Hematopoietic multipotent progenitor cell treated with erythropoietin and hydrocortisone succinate and interleukin-3 and kit ligand, for 15 days (in vitro differentiated cells): ENCODE measurements at regions not wholly inside any gene's neighbourhood (a gene's known extent, or its start where the extent isn't known, plus 50 kb on each side); places are given as distances from the start of the nearest gene placed in this dataset.

Experiments
- DNase-seq: peaks from one replicate; pipeline ENCODE4 v3.0.0-alpha.2; 2015; ENCODE audit warnings: low spot score

DNA sequence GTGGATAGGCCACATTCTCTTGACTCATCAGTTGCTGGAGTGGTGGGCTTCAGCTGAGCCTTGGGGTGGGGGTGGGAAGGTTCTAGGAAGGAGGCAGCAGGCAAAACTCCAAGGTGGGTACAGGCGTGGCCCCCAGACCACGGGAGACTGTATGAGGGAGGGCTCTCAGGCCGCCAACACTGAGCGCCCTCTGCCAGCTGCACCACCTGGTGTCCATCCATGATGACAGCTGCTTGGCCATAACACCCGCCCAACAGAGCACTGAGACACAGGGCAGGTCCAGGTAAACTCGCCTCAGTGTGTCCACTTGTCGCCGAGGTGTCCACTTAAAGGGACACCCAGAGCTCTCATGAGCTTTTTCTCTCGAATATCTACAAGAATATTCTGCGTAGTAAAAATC is 133.5 kb downstream of the C16orf95 start:
- no peak for DNase-seq

DNA sequence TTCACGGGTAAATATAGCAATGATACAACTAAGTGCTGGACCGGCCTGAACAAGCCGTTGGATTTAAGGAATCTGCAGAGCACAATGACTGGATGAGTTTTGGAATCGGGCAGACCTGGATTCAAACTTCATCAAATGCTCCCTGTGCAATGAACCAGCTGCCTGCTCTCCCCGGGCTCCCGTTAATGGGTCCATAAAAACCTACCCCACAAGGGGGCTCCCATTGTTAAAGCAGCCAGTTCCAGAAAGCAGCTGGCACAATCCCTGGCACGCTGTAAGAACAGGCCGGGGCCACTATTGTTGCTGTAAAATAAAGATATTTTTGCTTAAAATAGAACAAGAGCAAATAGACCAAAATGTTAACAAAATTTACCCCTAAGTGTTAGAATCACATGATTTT is 131.9 kb downstream of the C16orf95 start:
- DNase-seq = no peak

DNA sequence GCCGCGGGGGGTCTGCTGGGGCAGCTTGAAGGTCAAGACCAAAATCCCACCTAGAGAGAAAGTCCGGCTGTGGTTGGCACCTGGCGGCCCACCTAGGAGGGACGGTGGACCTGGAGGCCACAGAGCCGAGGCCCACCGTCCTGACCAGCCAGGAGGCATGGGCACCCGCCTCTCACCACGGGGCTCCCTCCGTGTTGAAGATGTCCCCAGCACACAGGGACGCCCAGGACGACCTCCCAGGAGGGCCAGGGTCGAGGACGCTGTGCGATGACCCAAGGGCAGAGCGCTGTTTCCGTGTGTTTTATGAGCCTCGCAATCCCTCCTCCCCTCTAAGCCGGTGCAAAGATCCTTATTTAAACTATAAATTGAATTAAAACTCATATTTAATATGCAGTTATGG is 131.2 kb downstream of the C16orf95 start:
- DNase-seq = no peak

DNA sequence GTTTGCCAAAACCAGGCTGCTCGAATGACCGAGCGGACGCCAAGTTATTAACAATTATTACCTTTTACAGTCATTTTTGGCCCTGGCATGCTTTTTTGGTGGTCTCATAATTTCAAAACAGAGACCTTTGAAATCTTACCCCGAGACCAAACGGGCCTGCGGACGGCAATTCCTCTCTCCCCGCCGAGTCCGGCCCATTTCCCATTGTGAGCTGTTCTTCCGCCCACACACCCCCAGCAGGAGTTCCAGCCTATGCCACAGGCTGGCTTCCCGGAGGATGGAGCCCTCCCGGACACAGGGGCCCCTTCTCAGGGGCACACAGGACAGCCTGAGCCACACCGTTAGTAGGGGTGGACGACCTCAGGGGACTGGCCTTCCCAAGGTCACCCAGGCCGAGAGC is 130.7 kb downstream of the C16orf95 start:
- DNase-seq = no peak

DNA sequence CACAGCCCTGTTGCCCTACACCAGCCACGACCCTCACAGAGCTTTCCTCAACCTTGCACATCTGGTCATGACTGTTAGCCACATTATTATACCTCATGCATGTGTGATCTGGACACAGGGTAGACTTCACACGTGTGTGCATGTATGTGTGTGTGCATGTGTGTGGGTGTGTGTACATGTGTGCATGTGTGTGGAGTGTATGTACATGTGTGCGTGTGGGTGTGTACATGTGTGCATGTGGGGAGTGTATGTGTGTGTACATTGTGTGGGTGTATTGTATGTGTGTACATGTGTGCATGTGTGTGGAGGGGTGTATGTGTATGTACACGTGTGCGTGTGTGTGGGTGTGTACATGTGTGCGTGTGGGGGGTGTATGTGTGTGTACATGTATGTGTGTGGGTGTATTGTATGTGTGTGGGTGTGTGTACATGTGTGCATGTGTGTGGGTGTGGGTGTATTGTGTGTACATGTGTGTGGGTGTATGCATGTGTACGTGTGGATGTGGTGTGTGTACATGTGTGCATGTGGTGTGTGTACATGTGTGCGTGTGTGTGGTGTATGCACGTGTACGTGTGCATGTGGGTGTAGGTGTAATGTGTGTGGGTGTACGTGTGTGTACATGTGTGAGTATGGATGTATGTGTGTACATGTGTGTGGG is 130.2 kb downstream of the C16orf95 start:
- DNase-seq = no peak

DNA sequence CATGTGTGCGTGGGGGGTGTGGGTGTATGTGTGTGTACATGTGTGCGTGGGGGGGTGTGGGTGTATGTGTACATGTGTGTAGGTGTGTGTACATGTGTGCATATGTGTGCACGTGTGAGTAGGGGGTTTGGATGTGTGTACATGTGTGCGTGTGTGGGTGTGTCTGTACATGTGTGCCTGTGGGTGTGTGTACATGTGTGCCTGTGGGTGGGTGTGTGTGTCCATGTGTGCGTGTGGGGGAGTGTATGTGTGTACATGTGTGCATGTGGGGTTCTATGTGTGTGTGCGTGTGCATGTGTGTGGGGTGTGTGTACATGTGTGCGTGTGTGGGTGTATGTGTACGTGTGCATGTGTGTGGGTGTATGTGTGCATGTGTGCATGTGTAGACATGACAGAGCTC is 129.1 kb downstream of the C16orf95 start:
- DNase-seq = no peak

DNA sequence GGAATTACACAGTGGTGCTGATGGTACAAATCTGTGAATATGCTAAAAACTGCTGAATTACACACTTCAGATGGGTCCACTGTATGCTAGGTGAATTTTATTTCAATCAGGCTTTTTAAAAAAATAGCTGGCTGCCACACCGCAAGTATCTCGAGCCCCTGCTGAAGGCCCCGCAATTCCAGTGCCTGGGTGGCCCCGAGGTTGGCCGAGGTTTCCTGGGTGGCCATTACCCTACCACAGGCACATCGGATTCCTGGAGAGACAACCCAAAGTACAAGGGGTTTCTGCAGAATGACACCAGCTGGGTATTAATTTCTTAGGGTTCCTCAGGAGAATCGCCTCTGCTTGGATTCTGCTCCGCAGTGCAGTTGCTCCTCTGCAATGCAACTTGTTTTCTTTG is 127.8 kb downstream of the C16orf95 start:
- DNase-seq = no peak

DNA sequence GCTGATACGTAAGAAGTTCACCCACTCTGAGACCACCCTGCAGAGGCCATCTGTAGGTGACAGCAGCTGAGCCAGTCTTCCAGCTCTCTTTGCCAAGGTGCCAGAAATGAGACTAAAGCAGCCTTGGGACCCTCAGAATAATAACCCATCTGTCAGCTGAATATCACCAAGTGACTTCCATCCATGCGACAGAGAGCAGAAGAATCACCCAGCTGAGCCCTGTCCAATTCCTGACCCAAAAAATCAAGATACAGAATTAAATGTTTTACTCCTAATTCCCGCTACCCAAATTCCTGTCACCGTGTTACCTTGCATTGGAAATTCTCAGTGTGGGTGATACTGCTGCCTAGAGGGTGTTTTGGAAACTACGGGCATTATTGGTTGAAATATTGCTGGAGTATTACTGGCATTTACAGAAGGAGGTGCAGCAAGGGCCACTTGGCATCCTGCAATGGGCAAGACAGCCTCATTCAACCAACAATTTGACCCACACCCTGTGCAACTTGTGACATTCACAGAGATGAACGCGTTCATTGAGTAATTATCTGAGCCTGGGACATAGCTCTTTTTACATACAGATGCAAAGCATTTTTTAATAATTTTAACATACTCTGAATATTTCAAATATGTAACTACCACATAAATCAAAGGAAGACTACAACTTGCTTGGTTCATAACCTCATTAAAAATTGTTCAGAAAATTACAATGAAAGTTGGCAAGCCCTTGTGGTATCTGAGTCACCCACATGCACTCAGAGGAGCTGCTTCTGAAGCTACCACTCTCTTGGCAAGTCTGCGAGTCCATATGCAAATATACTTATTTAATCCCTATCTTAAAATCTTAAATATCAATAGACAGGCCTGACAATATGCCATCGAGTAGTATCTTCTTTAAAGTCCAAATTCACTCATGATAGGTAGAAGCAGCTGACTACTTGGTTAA is 126.6 kb downstream of the C16orf95 start:
- DNase-seq = no peak

DNA sequence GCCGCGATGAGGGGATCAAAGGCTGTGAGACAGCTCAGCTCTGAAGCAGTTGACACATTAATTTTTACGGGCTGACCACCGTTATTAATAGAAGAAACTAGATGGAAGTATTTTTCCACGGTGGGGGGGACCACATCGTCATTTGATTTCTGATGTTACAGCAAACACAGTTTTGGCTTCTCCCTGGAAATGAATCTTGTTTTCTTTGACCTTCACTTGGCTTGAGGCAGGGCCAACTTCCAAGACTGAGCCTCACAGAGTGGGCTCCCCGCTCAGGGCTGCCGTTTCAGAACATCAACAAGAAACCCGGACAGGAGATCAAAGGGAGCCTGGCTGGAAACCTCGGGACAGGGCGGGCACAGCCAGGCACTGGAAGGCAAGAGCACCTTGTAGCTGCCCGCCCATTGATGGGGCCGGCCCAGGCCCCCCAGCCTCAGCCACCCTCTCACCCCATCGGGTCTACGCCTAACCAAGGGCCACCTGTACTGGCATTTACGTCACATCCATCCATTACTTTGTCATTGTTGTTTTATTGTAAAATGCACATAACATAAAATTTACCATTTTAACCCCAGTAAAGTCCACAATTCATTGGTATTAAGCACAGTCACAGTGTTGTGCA is 124.6 kb downstream of the C16orf95 start:
- DNase-seq = no peak

DNA sequence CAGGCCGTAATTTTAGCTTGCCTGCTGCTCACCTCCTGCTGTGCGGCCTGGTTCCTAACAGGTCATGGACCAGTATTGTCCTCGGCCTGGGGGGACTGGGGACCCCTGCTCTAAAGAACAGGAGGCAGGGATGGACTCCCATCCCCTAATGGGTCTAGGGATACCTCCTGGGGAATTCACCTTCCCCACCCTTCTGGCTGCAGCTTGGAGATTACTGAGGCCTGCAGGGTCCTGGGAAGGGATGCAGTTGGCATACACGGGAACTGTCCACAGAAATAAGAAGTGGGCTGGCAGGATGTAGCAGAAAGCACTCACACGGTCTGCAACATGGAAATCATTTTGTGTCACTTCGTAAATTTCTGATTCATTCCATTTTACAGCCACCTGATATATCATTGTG is 123.0 kb downstream of the C16orf95 start:
- DNase-seq = no peak

DNA sequence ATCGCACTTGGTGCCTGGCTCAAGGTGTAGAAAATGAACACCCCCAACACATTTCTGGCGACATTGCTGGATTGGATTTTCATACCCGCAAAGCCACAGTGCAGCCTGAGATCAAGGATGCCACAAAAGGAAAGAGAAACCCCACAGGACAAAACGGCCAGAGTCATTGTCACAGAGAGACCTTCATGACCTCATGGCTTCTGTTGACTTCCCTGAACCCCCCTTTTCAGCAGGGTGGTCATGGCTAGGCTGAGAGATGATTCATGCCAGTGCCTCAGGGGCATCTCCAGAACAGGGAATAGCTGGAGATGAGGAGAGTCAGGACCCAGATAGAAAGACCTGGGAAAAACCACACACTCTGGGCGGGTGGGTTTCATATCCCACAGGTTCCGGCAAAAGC is 122.0 kb downstream of the C16orf95 start:
- DNase-seq = no peak

DNA sequence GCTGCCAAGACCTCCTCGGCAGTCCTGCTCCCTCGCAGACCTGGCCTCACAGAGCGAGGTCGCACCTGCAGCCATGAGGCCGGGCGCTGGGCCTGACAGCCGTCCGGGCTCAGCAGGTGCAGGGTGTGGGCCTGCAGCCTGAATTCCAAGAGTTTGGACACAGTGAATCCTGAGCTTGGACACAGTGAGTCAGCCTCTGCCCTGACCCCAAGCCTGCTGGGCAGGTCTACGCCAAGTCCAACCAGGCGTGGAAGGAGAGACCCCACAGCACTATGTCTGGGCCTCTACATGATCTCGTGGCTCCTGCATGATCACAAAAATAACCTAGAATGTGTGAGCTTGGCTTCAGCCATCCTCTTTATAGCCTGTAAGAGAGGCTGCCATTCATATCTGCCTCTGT is 121.0 kb downstream of the C16orf95 start:
- no peak for DNase-seq

DNA sequence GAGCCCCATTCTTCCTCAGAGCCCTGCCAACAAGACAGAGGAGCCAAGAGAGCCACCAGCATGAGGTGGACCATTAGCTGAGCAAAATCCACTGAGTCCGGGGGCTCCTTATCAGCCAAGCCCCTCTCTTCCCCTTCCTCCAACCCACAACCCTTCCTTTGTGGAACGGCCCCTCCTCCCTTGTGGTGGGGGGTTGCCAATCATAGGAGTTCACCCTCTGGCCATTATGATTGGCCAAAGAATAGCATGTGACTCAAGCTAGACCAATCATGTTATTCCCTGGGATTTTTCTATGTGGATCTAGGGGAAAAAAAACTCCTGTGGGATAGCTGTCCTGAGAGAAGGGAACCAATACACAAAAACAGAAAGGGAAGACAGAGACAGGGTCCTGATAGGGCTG is 120.5 kb downstream of the C16orf95 start:
- no peak for DNase-seq

DNA sequence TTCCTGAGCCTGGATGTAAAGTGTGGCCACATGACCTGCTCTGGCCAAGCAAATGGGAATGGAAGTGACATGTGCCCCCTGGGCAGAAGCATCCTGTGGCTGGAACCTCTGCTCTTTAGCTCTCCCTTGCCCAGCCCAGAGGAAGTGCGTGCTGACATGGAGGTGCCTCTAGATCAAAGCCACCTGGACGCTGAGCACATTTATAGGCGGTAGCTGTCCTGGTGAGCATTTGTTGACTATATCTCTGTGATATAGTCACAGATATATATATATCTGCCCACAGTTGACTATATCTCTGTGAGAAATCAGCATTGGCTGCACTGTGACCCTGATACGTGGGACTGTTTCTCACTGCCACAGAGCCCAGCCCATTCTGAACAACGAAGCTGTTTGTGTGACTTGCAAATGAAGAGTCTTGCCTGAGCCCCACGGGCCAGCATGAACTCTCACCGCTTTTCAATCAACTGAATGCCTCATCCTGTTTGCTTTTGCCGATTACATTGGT is 118.8 kb downstream of the C16orf95 start:
- DNase-seq = no peak

DNA sequence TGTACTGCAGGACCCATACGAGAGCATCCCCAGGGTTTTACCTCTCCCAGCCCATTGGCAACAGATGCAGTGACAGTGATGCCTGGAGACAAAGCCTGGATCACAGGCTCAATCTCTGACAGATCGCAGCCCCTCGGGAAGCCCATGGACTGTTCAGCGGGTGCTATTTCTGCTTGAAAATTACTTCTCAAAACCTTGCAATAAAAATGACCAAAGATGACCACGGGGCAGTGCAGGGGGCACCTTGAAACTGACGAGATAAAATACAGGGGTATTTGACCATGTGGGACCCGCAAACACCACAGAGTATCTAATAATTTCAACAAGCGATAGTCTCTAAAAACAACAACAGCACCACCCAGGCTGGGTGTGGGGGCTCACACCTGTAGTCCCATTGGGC is 118.3 kb downstream of the C16orf95 start:
- no peak for DNase-seq

DNA sequence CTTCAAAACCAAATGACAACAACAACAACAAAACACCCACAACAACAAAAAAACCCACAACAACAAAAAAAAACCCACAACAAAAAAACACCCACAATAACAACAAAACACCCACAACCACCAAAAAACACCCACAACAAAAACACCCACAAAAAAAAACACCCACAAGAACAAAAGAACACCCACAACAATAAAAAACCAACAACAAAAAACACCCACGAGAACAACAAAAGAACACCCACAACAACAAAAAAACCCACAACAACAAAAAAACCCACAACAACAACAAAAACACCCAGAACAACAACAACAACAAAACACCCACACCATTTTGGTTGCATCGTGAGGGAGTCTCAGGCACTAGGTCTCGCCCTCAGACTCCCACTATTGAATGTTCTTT is 117.8 kb downstream of the C16orf95 start:
- no peak for DNase-seq

DNA sequence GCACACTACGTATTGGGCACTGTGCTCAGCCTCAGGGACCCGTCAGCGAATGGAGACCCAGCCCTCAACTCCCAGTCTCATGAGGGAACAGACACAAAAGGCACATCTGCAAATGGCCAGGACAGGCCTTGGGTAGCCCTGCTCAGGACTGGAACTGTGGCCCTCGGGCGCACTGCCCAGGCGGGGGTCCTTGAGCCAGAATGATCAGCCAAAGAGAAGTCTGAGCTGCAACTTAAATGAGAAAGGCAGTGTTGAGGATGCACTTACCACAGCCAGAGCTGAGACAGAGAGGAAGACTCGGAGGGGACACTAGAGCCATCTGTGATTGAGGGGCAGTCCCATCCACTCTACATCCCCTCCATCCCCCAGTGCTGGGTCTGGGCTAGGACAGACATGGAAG is 117.3 kb downstream of the C16orf95 start:
- no peak for DNase-seq

DNA sequence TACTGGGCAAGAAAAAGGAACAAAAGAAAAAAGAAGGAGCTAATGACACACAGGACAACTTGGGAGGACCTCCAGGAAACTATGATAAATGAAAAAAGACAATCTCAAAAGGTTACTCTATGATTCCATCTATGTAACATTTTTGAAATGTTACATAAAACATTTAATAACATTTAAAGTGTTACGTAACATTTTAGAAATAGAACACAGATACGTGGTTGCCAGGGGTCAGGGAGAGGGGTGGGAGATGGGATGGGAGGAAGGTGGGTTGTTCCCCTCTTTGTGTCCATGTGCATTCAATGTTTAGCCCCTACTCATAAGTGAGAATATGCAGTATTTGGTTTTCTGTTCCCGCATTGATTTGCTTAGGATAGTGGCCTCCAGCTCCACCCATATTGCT is 116.6 kb downstream of the C16orf95 start:
- no peak for DNase-seq

DNA sequence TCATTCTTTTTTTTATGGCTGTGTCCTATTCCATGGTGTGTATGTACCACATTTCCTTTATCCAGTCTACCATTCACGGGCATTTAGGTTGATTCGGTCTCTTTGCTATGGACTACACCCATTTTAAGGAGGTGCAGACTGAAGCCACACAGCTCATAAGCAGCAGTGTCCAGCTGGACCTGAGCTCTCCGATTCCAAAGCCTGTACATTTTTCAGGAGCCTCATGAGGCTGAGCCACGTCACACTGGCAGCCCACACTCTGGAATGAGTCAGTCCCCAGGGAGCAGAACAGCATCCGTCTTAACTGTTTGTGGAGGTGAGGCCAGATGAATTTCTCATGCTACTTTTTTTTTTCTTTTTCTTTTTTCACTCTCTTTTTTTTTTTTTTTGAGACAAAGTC is 116.1 kb downstream of the C16orf95 start:
- DNase-seq = no peak

DNA sequence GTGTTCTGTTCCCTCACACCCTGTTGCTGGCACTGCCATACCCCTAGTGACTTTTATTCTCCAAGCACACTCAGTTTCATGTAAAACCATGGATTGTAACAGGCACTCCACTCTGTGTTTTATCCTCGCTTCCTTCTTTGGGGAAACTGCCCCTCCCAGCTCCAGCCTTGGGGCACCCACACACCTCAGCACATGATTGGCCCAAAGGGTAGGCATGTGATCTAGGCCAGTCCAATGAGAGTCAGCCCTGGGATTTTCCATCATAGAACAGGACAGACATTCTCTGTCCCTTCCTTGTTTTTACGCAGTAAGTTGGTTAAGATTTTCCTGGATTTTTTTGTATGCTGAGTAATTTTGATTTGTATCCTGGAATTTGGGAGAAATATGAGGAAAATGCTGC is 115.4 kb downstream of the C16orf95 start:
- no peak for DNase-seq

DNA sequence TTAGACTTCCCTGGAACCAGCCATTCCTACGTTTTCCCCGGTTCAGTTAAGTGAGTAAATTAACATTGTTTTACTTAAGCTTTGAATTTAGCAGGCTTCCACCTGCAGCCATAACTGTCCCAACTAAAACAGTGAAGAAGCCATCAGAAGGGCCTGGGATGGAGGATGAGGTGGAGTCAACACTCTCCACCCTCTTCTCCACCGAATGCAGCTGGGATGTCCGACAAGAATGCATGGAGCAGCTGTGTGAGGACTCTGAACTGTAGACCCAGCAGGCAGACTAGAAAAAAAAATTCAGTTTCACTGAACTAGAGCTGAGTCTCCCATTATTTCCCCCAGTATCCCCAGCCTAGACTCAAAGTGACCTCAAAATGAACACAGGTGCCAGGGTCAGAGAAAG is 114.8 kb downstream of the C16orf95 start:
- DNase-seq = no peak

DNA sequence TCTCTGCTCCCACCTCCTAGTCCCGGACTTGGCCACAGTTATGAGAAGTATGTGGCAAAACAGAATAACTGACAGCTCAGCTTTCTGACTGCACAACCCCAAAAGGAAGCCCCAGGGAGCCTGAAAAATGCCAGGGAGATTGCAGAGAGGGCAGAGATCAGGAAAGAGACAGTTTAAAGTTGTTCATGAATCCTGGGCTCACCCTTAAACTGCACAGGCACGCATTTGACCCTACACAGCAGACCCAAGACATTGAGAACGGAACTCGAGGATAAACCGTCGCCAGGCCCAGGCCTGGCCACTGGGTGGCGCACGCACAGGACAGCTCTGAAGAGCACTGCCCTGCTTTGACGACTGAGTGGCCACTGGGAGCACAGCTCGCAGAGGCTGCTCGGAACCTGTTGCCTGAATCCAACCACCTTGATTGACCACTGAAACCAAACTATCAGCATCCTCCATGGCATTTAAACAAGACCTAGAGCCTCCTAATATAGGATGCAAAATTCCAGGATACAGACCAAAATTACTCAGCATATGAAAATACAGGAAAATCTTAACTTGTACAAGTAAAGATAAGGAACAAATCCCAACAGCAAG is 114.0 kb downstream of the C16orf95 start:
- DNase-seq = peak; percentile 55
